ENCODE measurements at regions not wholly inside any gene's neighbourhood (a gene's known extent, or its start where the extent isn't known, plus 50 kb on each side); places are given as distances from the start of the nearest gene placed in this dataset.

DNA sequence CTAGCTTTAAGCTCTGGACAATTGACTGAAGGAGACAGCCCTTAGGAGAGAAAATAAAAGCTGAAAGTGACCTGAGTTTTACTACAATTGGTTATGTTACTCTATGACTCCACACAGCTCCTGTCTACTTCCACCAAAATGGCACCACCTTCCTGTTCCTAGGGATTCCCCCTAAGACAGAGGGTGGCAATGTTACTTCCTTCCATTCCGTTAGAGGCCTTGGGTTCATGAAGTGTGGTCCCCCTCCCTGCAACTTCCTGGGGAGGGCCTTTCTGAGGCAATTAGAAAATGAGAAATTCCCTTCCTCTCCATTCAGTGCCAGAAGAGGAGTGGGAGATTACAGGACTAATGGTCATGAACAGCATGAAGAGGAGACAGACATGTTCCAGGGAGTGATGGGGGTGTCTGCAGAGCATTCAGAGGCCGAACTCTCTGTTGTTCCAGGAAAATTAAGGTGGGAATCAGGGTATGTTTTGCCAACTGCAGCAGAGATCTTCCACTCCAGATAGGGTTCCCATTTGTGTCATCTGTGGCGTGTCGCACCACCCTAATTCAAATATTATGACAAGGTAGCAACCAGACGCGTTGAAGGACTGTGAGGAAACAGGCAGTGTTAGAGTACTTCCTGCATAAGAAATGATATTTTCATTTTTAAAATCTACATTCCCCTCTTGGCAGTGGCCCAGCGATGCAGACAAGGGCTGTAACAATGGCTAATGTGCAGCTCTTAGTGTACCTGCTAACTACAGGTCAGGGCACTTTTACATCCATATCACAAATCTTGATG, 53.1 kb upstream of the TRIM67 start:
- Histone ChIP-seq H3K4me1 (no peaks in the 10 kb centered on the region), H3K9me3 (no peaks in the 10 kb centered on the region), H3K27me3 (no peaks in the 10 kb centered on the region), H3K4me3 (no peak overlapping the region), H3K27ac (no peak overlapping the region), H3K36me3 (no peaks in the 10 kb centered on the region)
- no peak for TF ChIP-seq POLR2A (IDR thresholded peaks at IDR 0.05)
- TF ChIP-seq, protein P1, sequence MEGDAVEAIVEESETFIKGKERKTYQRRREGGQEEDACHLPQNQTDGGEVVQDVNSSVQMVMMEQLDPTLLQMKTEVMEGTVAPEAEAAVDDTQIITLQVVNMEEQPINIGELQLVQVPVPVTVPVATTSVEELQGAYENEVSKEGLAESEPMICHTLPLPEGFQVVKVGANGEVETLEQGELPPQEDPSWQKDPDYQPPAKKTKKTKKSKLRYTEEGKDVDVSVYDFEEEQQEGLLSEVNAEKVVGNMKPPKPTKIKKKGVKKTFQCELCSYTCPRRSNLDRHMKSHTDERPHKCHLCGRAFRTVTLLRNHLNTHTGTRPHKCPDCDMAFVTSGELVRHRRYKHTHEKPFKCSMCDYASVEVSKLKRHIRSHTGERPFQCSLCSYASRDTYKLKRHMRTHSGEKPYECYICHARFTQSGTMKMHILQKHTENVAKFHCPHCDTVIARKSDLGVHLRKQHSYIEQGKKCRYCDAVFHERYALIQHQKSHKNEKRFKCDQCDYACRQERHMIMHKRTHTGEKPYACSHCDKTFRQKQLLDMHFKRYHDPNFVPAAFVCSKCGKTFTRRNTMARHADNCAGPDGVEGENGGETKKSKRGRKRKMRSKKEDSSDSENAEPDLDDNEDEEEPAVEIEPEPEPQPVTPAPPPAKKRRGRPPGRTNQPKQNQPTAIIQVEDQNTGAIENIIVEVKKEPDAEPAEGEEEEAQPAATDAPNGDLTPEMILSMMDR (IDR thresholded peaks at IDR 0.05): no peak
- DNase-seq: no peak

DNA sequence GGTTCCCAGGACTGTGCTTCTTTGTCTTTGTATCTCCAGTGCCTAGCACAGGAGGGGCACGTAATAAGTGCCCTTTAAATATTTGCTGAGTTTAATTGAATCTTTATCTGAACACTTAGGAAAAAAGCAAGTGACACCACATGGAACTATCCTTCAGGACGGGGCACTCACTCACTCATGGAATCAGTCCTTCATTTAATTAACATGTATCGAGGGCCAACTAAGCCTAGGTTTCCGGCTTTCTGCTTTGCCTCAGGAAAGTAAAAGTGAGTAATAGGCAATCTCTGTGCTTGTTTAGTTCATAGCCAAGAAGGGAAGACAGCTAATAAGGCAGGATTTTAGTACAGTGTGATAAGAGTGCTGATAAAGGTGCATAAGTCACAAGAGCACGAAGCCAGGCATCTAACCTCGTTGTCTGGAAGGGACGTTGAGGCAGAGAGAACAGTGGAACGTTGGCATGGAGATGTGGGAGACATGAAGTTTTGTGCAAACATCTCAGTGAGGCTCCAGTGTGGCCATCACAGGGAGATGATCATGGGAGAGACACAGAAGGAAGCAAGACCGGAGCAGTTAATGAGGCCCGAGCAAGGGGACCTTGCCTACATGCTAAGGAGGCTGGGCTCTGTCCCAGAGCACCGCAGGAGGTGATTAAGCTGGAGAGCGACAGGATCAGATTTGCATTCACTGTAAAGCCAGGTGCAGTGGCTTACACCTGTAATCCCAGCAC, 54.1 kb upstream of the TRIM67 start:
- H3K27ac ChIP-seq: no peak overlapping the region
- no peak overlapping the region for H3K4me3 ChIP-seq
- H3K36me3 ChIP-seq: no peaks in the 10 kb centered on the region
- DNase-seq: no peak
- H3K9me3 ChIP-seq: no peaks in the 10 kb centered on the region
- H3K27me3 ChIP-seq: no peaks in the 10 kb centered on the region
- H3K4me1 ChIP-seq: no peaks in the 10 kb centered on the region
- no peak for TF ChIP-seq POLR2A (IDR thresholded peaks at IDR 0.05)
- TF ChIP-seq, protein P1 (IDR thresholded peaks at IDR 0.05): no peak

DNA sequence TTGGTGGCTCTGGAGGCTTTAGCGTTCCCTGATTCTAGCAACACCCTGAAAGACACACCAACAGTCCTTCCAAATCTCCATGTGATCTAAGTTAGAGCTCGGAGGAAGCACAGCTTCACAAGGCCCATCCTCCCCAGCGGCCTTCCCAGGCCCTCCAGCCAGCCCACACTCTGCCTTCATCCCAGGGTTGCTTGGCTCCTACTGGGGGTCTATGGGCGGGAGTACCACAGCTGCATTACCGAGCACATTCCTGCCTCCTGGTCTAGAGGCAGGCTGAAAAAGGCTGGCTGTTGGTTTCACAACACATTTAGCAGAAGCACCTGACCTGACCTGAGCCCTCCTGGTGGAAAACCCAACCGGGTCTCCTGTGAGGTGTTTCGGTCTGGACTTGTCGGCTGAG, 54.7 kb upstream of the TRIM67 start:
- Histone ChIP-seq H3K27ac (no peak overlapping the region), H3K4me3 (no peak overlapping the region), H3K9me3 (no peaks in the 10 kb centered on the region), H3K36me3 (no peaks in the 10 kb centered on the region), H3K4me1 (no peaks in the 10 kb centered on the region), H3K27me3 (no peaks in the 10 kb centered on the region)
- no peak for DNase-seq
- TF ChIP-seq, protein P1 (IDR thresholded peaks at IDR 0.05): no peak
- TF ChIP-seq POLR2A (IDR thresholded peaks at IDR 0.05): no peak

DNA sequence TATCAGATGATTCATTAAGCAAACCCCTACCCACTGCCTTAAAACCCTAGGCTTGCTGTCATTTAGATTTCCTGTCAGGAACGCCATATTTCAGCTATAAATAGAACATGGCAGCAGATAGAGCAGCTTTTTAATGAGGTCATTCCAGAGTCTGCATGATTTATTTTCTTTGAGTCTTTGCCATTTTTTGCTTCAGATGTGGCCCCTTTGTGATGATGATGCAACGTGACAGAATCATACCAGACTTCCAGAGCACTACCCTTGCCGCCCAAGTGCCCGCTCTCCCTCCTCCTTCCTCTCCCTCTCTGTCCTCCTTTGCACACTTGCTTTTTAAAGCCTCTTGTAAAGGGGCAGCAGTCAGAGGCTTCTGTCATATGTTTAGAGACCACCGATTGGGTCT, 55.5 kb upstream of the TRIM67 start:
- H3K4me1 ChIP-seq: no peaks in the 10 kb centered on the region
- no peaks in the 10 kb centered on the region for H3K9me3 ChIP-seq
- no peaks in the 10 kb centered on the region for H3K27me3 ChIP-seq
- no peak overlapping the region for H3K4me3 ChIP-seq
- H3K36me3 ChIP-seq: no peaks in the 10 kb centered on the region
- no peak for DNase-seq
- TF ChIP-seq, protein P1 (IDR thresholded peaks at IDR 0.05): no peak
- TF ChIP-seq POLR2A (IDR thresholded peaks at IDR 0.05): no peak
- no peak overlapping the region for H3K27ac ChIP-seq

DNA sequence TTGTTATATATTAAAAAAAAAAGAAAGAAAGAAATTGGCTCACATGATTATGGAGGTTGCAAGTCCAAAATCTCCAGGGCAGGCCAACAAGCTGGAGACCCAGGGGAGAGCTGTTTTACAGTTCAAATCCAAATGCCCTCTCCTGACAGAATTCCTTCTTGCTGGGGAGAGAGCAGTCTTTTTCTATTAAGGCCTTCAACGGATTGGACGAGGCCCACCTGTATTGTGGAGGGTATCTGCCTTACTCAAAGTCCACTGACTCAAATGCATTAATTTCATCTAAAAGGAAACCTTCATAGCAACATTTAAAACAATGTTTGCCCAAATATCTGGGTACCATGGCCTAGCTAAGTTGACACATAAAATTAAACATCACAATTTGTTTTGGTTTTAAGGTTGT, 56.9 kb upstream of the TRIM67 start:
- Histone ChIP-seq H3K9me3 (no peaks in the 10 kb centered on the region), H3K36me3 (no peaks in the 10 kb centered on the region), H3K27me3 (no peaks in the 10 kb centered on the region), H3K4me1 (no peaks in the 10 kb centered on the region), H3K27ac (no peak overlapping the region), H3K4me3 (no peak overlapping the region)
- DNase-seq: no peak
- no peak for TF ChIP-seq POLR2A (IDR thresholded peaks at IDR 0.05)
- TF ChIP-seq, protein P1 (IDR thresholded peaks at IDR 0.05): no peak

Data from Peyer's patch (tissue), 4 donors.